WTC11 (cell line): ENCODE measurements at regions not wholly inside any gene's neighbourhood (a gene's known extent, or its start where the extent isn't known, plus 50 kb on each side); places are given as distances from the start of the nearest gene placed in this dataset.

Experiments used
- ATAC-seq: fragments of 200-7000 bp; cut with Tn5 transposase; 2 replicates; pipeline ENCODE4 v1.10.0; 2021; ENCODE audit warnings: mild to moderate bottlenecking, moderate library complexity
- CTCF ChIA-PET: fragments of 300-600 bp; sonication (Branson Sonifier 250); formaldehyde crosslinking; loops from one replicate; lab custom pipeline; 2021; ENCODE audit warnings: antibody characterized with exemption; lab: Charles Lee
- POLR2A ChIA-PET: fragments of 350-600 bp; sonication (Branson Sonifier 250); formaldehyde crosslinking; loops from one replicate; lab custom pipeline; 2021; ENCODE audit warnings: antibody characterized with exemption; lab: Charles Lee
- DNase-seq: peaks from one replicate; pipeline ENCODE4 v3.0.0; 2021; ENCODE audit warnings: low spot score
- H3K27ac Mint-ChIP-seq: 2 replicates; pipeline ENCODE4 v1.8.0; 2021; ENCODE audit warnings: mixed read lengths
- H3K27me3 Mint-ChIP-seq: 2 replicates; pipeline ENCODE4 v1.8.0; 2021; ENCODE audit warnings: low read depth, mild to moderate bottlenecking, moderate library complexity, mixed read lengths
- H3K36me3 Mint-ChIP-seq: 2 replicates; pipeline ENCODE4 v1.8.0; 2021; ENCODE audit warnings: mixed read lengths
- H3K4me1 Mint-ChIP-seq: 2 replicates; pipeline ENCODE4 v1.8.0; 2022; ENCODE audit warnings: mixed read lengths
- H3K4me3 Mint-ChIP-seq: 2 replicates; pipeline ENCODE4 v1.8.0; 2021; ENCODE audit warnings: mild to moderate bottlenecking, moderate library complexity, mixed read lengths
- H3K9me3 Mint-ChIP-seq: 2 replicates; pipeline ENCODE4 v1.8.0; 2021; ENCODE audit warnings: mixed read lengths
- ATF2 ChIP-seq: sonication (generic); formaldehyde crosslinking; IDR thresholded peaks from 2 replicates; pipeline ENCODE4 v1.8.1; 2022; ENCODE audit warnings: low read depth, missing genetic modification reagents, borderline replicate concordance
- CDX4 ChIP-seq: fragments of 250-450 bp; sonication (Bioruptor Pico); IDR thresholded peaks from 2 replicates; pipeline ENCODE4 v1.9.0; 2021; ENCODE audit warnings: moderate library complexity, mild to moderate bottlenecking, inconsistent platforms, borderline replicate concordance
- GABPB1 ChIP-seq: sonication (generic); formaldehyde crosslinking; IDR thresholded peaks from 2 replicates; pipeline ENCODE4 v1.8.1; 2023; ENCODE audit warnings: mild to moderate bottlenecking, missing genetic modification reagents
- HMGA2 ChIP-seq: fragments of 250-450 bp; sonication (Bioruptor Pico); IDR thresholded peaks from 2 replicates; pipeline ENCODE4 v1.4.0; 2021; ENCODE audit warnings: mild to moderate bottlenecking, moderate library complexity
- JAZF1 ChIP-seq: fragments of 250-450 bp; sonication (Bioruptor Pico); IDR thresholded peaks from 2 replicates; pipeline ENCODE4 v1.9.0; 2021; ENCODE audit warnings: moderate library complexity, mild to moderate bottlenecking, inconsistent platforms
- KAT7 ChIP-seq: sonication (generic); formaldehyde crosslinking; IDR thresholded peaks from 2 replicates; pipeline ENCODE4 v1.8.1; 2023; ENCODE audit warnings: missing genetic modification reagents, mild to moderate bottlenecking, borderline replicate concordance
- NFE2L1 ChIP-seq: sonication (generic); formaldehyde crosslinking; IDR thresholded peaks from 2 replicates; pipeline ENCODE4 v1.8.1; 2023; ENCODE audit warnings: missing genetic modification reagents
- NFYB ChIP-seq: sonication (generic); formaldehyde crosslinking; conservative IDR thresholded peaks from 2 replicates; pipeline ENCODE4 v1.8.0; 2022; ENCODE audit warnings: low read depth, missing genetic modification reagents
- NR2C2 ChIP-seq: sonication (generic); formaldehyde crosslinking; IDR thresholded peaks from 2 replicates; pipeline ENCODE4 v1.8.0; 2022; ENCODE audit warnings: mild to moderate bottlenecking, missing genetic modification reagents
- OVOL2 ChIP-seq: fragments of 250-450 bp; sonication (Bioruptor Pico); IDR thresholded peaks from 2 replicates; pipeline ENCODE4 v1.9.0; 2021; ENCODE audit warnings: mild to moderate bottlenecking, borderline replicate concordance
- SMAD3 ChIP-seq: sonication (generic); formaldehyde crosslinking; IDR thresholded peaks from 2 replicates; pipeline ENCODE4 v1.8.0; 2022; ENCODE audit warnings: missing genetic modification reagents, mild to moderate bottlenecking, borderline replicate concordance
- STAT6 ChIP-seq: sonication (generic); formaldehyde crosslinking; conservative IDR thresholded peaks from 2 replicates; pipeline ENCODE4 v1.8.1; 2023; ENCODE audit warnings: mild to moderate bottlenecking, low read depth, missing genetic modification reagents, moderate library complexity
- ZBTB43 ChIP-seq: sonication (generic); formaldehyde crosslinking; IDR thresholded peaks from 2 replicates; pipeline ENCODE4 v1.8.1; 2023; ENCODE audit warnings: mild to moderate bottlenecking, missing genetic modification reagents
- ZNF232 ChIP-seq: sonication (generic); formaldehyde crosslinking; IDR thresholded peaks from 2 replicates; pipeline ENCODE4 v1.8.0; 2022; ENCODE audit warnings: mild to moderate bottlenecking, missing genetic modification reagents
- ZNF263 ChIP-seq: sonication (generic); formaldehyde crosslinking; IDR thresholded peaks from 2 replicates; pipeline ENCODE4 v1.8.1; 2022; ENCODE audit warnings: low read depth, mild to moderate bottlenecking, moderate library complexity, missing genetic modification reagents
- TF ChIP-seq, protein P1 (sequence below): sonication (generic); formaldehyde crosslinking; IDR thresholded peaks from 2 replicates; pipeline ENCODE4 v1.8.1; 2022; ENCODE audit warnings: mild to moderate bottlenecking, missing genetic modification reagents, moderate library complexity, borderline replicate concordance
- TF ChIP-seq, protein P2 (sequence below): sonication (generic); formaldehyde crosslinking; IDR thresholded peaks from 2 replicates; pipeline ENCODE4 v1.8.1; 2023; ENCODE audit warnings: mild to moderate bottlenecking, moderate library complexity, missing genetic modification reagents
- TF ChIP-seq, protein P3 (sequence below): sonication (generic); formaldehyde crosslinking; IDR thresholded peaks from 2 replicates; pipeline ENCODE4 v1.8.1; 2023; ENCODE audit warnings: mild to moderate bottlenecking, missing genetic modification reagents, borderline replicate concordance
- TF ChIP-seq, protein P4 (sequence below): fragments of 250-450 bp; sonication (Bioruptor Pico); IDR thresholded peaks from 2 replicates; pipeline ENCODE4 v1.9.0; 2021; ENCODE audit warnings: mild to moderate bottlenecking

DNA sequence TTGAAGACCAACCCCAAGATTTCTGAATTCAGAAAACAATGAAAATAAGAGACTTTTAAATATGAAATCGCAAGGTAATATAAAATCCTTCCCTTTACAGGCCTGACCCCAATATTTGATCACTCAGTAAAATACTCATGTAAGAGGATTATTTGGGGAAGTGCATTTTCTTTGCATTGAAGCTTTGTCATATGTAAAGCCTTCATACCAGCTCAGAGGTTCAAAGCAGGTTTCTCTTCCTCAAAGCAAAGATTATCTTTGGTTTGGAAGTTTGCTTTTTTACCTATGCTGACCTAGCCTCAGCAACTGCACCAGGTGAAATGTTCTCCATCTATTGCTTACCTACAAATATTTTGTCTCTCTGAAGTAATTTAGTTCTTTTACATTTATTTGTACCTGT lies 106.5 kb upstream of the PARP8 start:
- no peaks in the 10 kb centered on the region for H3K4me1 Mint-ChIP-seq
- H3K36me3 Mint-ChIP-seq = no peaks in the 10 kb centered on the region
- no peaks in the 10 kb centered on the region for H3K27me3 Mint-ChIP-seq
- ChIA-PET POLR2A (no interaction called here), CTCF (no interaction called here)
- no peak overlapping the region for H3K4me3 Mint-ChIP-seq
- no peak overlapping the region for H3K27ac Mint-ChIP-seq
- no peaks in the 10 kb centered on the region for H3K9me3 Mint-ChIP-seq
- no peak for ATAC-seq
- TF ChIP-seq NR2C2 (CRISPR knock-in tag) (no peak), GABPB1 (no peak), ZNF263 (CRISPR knock-in tag) (no peak), ZNF232 (CRISPR knock-in tag) (no peak), ZBTB43 (CRISPR knock-in tag) (no peak), STAT6 (CRISPR knock-in tag) (no peak), KAT7 (CRISPR knock-in tag) (no peak), CDX4 (CRISPR knock-in tag) (no peak), SMAD3 (CRISPR knock-in tag) (no peak)
- TF ChIP-seq, protein P1, sequence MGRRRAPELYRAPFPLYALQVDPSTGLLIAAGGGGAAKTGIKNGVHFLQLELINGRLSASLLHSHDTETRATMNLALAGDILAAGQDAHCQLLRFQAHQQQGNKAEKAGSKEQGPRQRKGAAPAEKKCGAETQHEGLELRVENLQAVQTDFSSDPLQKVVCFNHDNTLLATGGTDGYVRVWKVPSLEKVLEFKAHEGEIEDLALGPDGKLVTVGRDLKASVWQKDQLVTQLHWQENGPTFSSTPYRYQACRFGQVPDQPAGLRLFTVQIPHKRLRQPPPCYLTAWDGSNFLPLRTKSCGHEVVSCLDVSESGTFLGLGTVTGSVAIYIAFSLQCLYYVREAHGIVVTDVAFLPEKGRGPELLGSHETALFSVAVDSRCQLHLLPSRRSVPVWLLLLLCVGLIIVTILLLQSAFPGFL = no peak
- TF ChIP-seq, protein P2, sequence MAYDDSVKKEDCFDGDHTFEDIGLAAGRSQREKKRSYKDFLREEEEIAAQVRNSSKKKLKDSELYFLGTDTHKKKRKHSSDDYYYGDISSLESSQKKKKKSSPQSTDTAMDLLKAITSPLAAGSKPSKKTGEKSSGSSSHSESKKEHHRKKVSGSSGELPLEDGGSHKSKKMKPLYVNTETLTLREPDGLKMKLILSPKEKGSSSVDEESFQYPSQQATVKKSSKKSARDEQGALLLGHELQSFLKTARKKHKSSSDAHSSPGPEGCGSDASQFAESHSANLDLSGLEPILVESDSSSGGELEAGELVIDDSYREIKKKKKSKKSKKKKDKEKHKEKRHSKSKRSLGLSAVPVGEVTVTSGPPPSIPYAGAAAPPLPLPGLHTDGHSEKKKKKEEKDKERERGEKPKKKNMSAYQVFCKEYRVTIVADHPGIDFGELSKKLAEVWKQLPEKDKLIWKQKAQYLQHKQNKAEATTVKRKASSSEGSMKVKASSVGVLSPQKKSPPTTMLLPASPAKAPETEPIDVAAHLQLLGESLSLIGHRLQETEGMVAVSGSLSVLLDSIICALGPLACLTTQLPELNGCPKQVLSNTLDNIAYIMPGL (CRISPR knock-in tag) = no peak
- no peak for DNase-seq

GRCh38 chr5:50562694-50563093 lies 103.7 kb upstream of the PARP8 start:
- no peaks in the 10 kb centered on the region for H3K4me1 Mint-ChIP-seq
- DNase-seq (no peak), ATAC-seq (no peak)
- H3K4me3 Mint-ChIP-seq = no peak overlapping the region
- H3K36me3 Mint-ChIP-seq = no peaks in the 10 kb centered on the region
- H3K27ac Mint-ChIP-seq = no peak overlapping the region
- no peaks in the 10 kb centered on the region for H3K27me3 Mint-ChIP-seq
- POLR2A ChIA-PET = no interaction called here
- H3K9me3 Mint-ChIP-seq = peaks cover 8% of the 10 kb centered on the region
- CTCF ChIA-PET = no interaction called here
- TF ChIP-seq ZBTB43 (CRISPR knock-in tag) (no peak), NFYB (CRISPR knock-in tag) (no peak), GABPB1 (no peak), NFE2L1 (no peak), OVOL2 (CRISPR knock-in tag) (no peak), JAZF1 (CRISPR knock-in tag) (no peak), HMGA2 (no peak), ATF2 (CRISPR knock-in tag) (no peak)
- TF ChIP-seq, protein P3, sequence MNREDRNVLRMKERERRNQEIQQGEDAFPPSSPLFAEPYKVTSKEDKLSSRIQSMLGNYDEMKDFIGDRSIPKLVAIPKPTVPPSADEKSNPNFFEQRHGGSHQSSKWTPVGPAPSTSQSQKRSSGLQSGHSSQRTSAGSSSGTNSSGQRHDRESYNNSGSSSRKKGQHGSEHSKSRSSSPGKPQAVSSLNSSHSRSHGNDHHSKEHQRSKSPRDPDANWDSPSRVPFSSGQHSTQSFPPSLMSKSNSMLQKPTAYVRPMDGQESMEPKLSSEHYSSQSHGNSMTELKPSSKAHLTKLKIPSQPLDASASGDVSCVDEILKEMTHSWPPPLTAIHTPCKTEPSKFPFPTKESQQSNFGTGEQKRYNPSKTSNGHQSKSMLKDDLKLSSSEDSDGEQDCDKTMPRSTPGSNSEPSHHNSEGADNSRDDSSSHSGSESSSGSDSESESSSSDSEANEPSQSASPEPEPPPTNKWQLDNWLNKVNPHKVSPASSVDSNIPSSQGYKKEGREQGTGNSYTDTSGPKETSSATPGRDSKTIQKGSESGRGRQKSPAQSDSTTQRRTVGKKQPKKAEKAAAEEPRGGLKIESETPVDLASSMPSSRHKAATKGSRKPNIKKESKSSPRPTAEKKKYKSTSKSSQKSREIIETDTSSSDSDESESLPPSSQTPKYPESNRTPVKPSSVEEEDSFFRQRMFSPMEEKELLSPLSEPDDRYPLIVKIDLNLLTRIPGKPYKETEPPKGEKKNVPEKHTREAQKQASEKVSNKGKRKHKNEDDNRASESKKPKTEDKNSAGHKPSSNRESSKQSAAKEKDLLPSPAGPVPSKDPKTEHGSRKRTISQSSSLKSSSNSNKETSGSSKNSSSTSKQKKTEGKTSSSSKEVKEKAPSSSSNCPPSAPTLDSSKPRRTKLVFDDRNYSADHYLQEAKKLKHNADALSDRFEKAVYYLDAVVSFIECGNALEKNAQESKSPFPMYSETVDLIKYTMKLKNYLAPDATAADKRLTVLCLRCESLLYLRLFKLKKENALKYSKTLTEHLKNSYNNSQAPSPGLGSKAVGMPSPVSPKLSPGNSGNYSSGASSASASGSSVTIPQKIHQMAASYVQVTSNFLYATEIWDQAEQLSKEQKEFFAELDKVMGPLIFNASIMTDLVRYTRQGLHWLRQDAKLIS = no peak
- TF ChIP-seq, protein P4, sequence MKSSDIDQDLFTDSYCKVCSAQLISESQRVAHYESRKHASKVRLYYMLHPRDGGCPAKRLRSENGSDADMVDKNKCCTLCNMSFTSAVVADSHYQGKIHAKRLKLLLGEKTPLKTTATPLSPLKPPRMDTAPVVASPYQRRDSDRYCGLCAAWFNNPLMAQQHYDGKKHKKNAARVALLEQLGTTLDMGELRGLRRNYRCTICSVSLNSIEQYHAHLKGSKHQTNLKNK (CRISPR knock-in tag) = no peak
